Mammary epithelial cell (primary cell): ENCODE measurements at regions not wholly inside any gene's neighbourhood (a gene's known extent, or its start where the extent isn't known, plus 50 kb on each side); places are given as distances from the start of the nearest gene placed in this dataset.

Source experiments
- CTCF ChIP-seq, 2 donors: IDR thresholded peaks in 1 of 2; conservative IDR thresholded peaks in 1 of 2; 2 replicates each; pipeline ENCODE4 v1.5.1; 2011 to 2012; ENCODE audit warnings: inconsistent platforms in 2 of 2, low read length in 2 of 2, mild to moderate bottlenecking in 2 of 2, control low read depth in 1 of 2, low read depth in 1 of 2; ENCODE audit not compliant: insufficient read depth in 1 of 2; ENCODE audit errors: extremely low read depth in 1 of 2
- EZH2 ChIP-seq: IDR thresholded peaks from 2 replicates; pipeline ENCODE4 v1.6.1; 2012; ENCODE audit warnings: low read length, inconsistent platforms, borderline replicate concordance

DNA sequence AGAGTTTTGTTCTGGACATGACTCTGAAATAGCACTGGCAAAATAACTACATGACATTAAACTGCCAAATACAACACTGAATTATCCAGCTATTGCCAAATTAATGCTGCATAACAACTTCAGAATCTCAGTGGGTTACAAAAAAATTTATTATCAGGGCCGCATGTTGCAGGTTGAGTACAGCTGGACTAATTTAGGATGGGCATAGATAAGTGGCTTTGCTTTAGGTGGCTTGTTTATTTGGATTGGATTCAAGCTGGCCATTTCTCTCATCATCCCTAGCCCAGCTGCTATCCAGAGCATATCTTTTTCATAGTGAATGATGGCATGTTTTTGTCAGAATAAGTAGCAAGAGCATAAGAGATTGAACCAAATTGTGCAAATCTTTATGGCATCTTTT is 1277.1 kb downstream of the REEP3 start:
- TF ChIP-seq CTCF (conservative IDR thresholded peaks at IDR 0.05 in 1 of 2, IDR thresholded peaks at IDR 0.05 in 1 of 2; ENCODE audit: extremely low read depth in 1 of 2, insufficient read depth in 1 of 2, low read depth in 1 of 2, low read length in 2 of 2): no peak
- TF ChIP-seq EZH2: no peak
